WTC11 (cell line): ENCODE measurements at regions not wholly inside any gene's neighbourhood (a gene's known extent, or its start where the extent isn't known, plus 50 kb on each side); places are given as distances from the start of the nearest gene placed in this dataset.

Experiments used
- ATAC-seq: fragments of 200-7000 bp; cut with Tn5 transposase; 2 replicates; pipeline ENCODE4 v1.10.0; 2021; ENCODE audit warnings: mild to moderate bottlenecking, moderate library complexity
- CTCF ChIA-PET: fragments of 300-600 bp; sonication (Branson Sonifier 250); formaldehyde crosslinking; loops from one replicate; lab custom pipeline; 2021; ENCODE audit warnings: antibody characterized with exemption; lab: Charles Lee
- POLR2A ChIA-PET: fragments of 350-600 bp; sonication (Branson Sonifier 250); formaldehyde crosslinking; loops from one replicate; lab custom pipeline; 2021; ENCODE audit warnings: antibody characterized with exemption; lab: Charles Lee
- DNase-seq: peaks from one replicate; pipeline ENCODE4 v3.0.0; 2021; ENCODE audit warnings: low spot score
- H3K27ac Mint-ChIP-seq: 2 replicates; pipeline ENCODE4 v1.8.0; 2021; ENCODE audit warnings: mixed read lengths
- H3K27me3 Mint-ChIP-seq: 2 replicates; pipeline ENCODE4 v1.8.0; 2021; ENCODE audit warnings: low read depth, mild to moderate bottlenecking, moderate library complexity, mixed read lengths
- H3K36me3 Mint-ChIP-seq: 2 replicates; pipeline ENCODE4 v1.8.0; 2021; ENCODE audit warnings: mixed read lengths
- H3K4me1 Mint-ChIP-seq: 2 replicates; pipeline ENCODE4 v1.8.0; 2022; ENCODE audit warnings: mixed read lengths
- H3K4me3 Mint-ChIP-seq: 2 replicates; pipeline ENCODE4 v1.8.0; 2021; ENCODE audit warnings: mild to moderate bottlenecking, moderate library complexity, mixed read lengths
- H3K9me3 Mint-ChIP-seq: 2 replicates; pipeline ENCODE4 v1.8.0; 2021; ENCODE audit warnings: mixed read lengths
- CBFB ChIP-seq: sonication (generic); formaldehyde crosslinking; IDR thresholded peaks from 2 replicates; pipeline ENCODE4 v1.8.1; 2022; ENCODE audit warnings: mild to moderate bottlenecking, low read depth, missing genetic modification reagents
- CREB1 ChIP-seq: sonication (generic); formaldehyde crosslinking; IDR thresholded peaks from 2 replicates; pipeline ENCODE4 v1.8.0; 2023; ENCODE audit warnings: mild to moderate bottlenecking, missing genetic modification reagents
- EMX1 ChIP-seq: fragments of 250-450 bp; sonication (Bioruptor Pico); IDR thresholded peaks from 2 replicates; pipeline ENCODE4 v1.8.0; 2021; ENCODE audit warnings: mild to moderate bottlenecking
- ESRRA ChIP-seq: sonication (generic); formaldehyde crosslinking; IDR thresholded peaks from 2 replicates; pipeline ENCODE4 v1.8.1; 2022; ENCODE audit warnings: mild to moderate bottlenecking, missing genetic modification reagents, borderline replicate concordance
- FOXJ3 ChIP-seq: sonication (generic); formaldehyde crosslinking; IDR thresholded peaks from 2 replicates; pipeline ENCODE4 v1.9.0; 2021; ENCODE audit warnings: missing genetic modification reagents, mild to moderate bottlenecking, borderline replicate concordance
- FOXK1 ChIP-seq: sonication (generic); formaldehyde crosslinking; IDR thresholded peaks from 2 replicates; pipeline ENCODE4 v1.8.0; 2022; ENCODE audit warnings: mild to moderate bottlenecking, moderate library complexity, missing genetic modification reagents
- IRF1 ChIP-seq: sonication (generic); formaldehyde crosslinking; IDR thresholded peaks from 2 replicates; pipeline ENCODE4 v1.8.0; 2023; ENCODE audit warnings: missing genetic modification reagents
- IRF2 ChIP-seq: sonication (generic); formaldehyde crosslinking; IDR thresholded peaks from 2 replicates; pipeline ENCODE4 v1.8.0; 2022; ENCODE audit warnings: low read depth, missing genetic modification reagents, borderline replicate concordance
- JUN ChIP-seq: sonication (generic); formaldehyde crosslinking; IDR thresholded peaks from 2 replicates; pipeline ENCODE4 v1.8.0; 2023; ENCODE audit warnings: mild to moderate bottlenecking, missing genetic modification reagents
- NFATC4 ChIP-seq: fragments of 250-450 bp; sonication (Bioruptor Pico); IDR thresholded peaks from 2 replicates; pipeline ENCODE4 v1.9.0; 2021; ENCODE audit warnings: mild to moderate bottlenecking
- NR3C1 ChIP-seq: sonication (generic); formaldehyde crosslinking; conservative IDR thresholded peaks from 2 replicates; pipeline ENCODE4 v1.8.1; 2023; ENCODE audit warnings: low read depth, mild to moderate bottlenecking, missing genetic modification reagents
- PRRX2 ChIP-seq: fragments of 250-450 bp; sonication (Bioruptor Pico); IDR thresholded peaks from 2 replicates; pipeline ENCODE4 v1.8.0; 2021; ENCODE audit warnings: mild to moderate bottlenecking
- SMAD4 ChIP-seq: sonication (generic); formaldehyde crosslinking; IDR thresholded peaks from 2 replicates; pipeline ENCODE4 v1.8.0; 2022; ENCODE audit warnings: mild to moderate bottlenecking, missing genetic modification reagents
- SP1 ChIP-seq: sonication (generic); formaldehyde crosslinking; conservative IDR thresholded peaks from 2 replicates; pipeline ENCODE4 v1.8.1; 2022; ENCODE audit warnings: missing genetic modification reagents
- USF2 ChIP-seq: sonication (generic); formaldehyde crosslinking; IDR thresholded peaks from 2 replicates; pipeline ENCODE4 v1.8.1; 2023; ENCODE audit warnings: mild to moderate bottlenecking, missing genetic modification reagents, moderate library complexity
- ZBTB21 ChIP-seq: sonication (generic); formaldehyde crosslinking; IDR thresholded peaks from 2 replicates; pipeline ENCODE4 v1.8.1; 2023; ENCODE audit warnings: mild to moderate bottlenecking, missing genetic modification reagents, borderline replicate concordance
- ZNF416 ChIP-seq: fragments of 250-450 bp; sonication (Bioruptor Pico); IDR thresholded peaks from 2 replicates; pipeline ENCODE4 v1.9.0; 2021; ENCODE audit warnings: mild to moderate bottlenecking, inconsistent platforms
- TF ChIP-seq, protein P1 (sequence below): sonication (generic); formaldehyde crosslinking; IDR thresholded peaks from 2 replicates; pipeline ENCODE4 v1.8.1; 2022; ENCODE audit warnings: missing genetic modification reagents, borderline replicate concordance
- TF ChIP-seq, protein P2 (sequence below): fragments of 250-450 bp; sonication (Bioruptor Pico); IDR thresholded peaks from 2 replicates; pipeline ENCODE4 v1.9.0; 2021; ENCODE audit warnings: mild to moderate bottlenecking
- TF ChIP-seq, protein P3 (sequence below): sonication (generic); formaldehyde crosslinking; IDR thresholded peaks from 2 replicates; pipeline ENCODE4 v1.8.1; 2023; ENCODE audit warnings: mild to moderate bottlenecking, missing genetic modification reagents
- TF ChIP-seq, protein P4 (sequence below): sonication (generic); formaldehyde crosslinking; IDR thresholded peaks from 2 replicates; pipeline ENCODE4 v1.8.1; 2023; ENCODE audit warnings: mild to moderate bottlenecking, missing genetic modification reagents
- TF ChIP-seq, protein P5 (sequence below): sonication (generic); formaldehyde crosslinking; IDR thresholded peaks from 2 replicates; pipeline ENCODE4 v1.8.0; 2022; ENCODE audit warnings: missing genetic modification reagents

GRCh38 chr2:234187646-234188174 is 137.2 kb downstream of the SPP2 start (continued):
- TF ChIP-seq ZBTB21 (no peak), CREB1 (CRISPR knock-in tag) (no peak)

- no peak overlapping the region for H3K27ac Mint-ChIP-seq
- no peak overlapping the region for H3K4me3 Mint-ChIP-seq
- peaks cover 1% of the 10 kb centered on the region for H3K9me3 Mint-ChIP-seq
- H3K4me1 Mint-ChIP-seq: peaks cover 6% of the 10 kb centered on the region
- ATAC-seq (no peak), DNase-seq (no peak)
- H3K27me3 Mint-ChIP-seq: no peaks in the 10 kb centered on the region; the same call in 1 of the 2 replicates
- peaks cover under 1% of the 10 kb centered on the region; the same call in 1 of the 2 replicates for H3K36me3 Mint-ChIP-seq
- TF ChIP-seq, protein P1, sequence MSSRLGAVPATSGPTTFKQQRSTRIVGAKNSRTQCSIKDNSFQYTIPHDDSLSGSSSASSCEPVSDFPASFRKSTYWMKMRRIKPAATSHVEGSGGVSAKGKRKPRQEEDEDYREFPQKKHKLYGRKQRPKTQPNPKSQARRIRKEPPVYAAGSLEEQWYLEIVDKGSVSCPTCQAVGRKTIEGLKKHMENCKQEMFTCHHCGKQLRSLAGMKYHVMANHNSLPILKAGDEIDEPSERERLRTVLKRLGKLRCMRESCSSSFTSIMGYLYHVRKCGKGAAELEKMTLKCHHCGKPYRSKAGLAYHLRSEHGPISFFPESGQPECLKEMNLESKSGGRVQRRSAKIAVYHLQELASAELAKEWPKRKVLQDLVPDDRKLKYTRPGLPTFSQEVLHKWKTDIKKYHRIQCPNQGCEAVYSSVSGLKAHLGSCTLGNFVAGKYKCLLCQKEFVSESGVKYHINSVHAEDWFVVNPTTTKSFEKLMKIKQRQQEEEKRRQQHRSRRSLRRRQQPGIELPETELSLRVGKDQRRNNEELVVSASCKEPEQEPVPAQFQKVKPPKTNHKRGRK (CRISPR knock-in tag): no peak
- no peak for TF ChIP-seq ZNF416
- no peak for TF ChIP-seq ESRRA (CRISPR knock-in tag)
- no peak for TF ChIP-seq JUN
- no peak for TF ChIP-seq CBFB (CRISPR knock-in tag)
- TF ChIP-seq FOXJ3 (CRISPR knock-in tag): no peak
- TF ChIP-seq USF2: no peak
- TF ChIP-seq SMAD4 (CRISPR knock-in tag): no peak
- TF ChIP-seq, protein P2, sequence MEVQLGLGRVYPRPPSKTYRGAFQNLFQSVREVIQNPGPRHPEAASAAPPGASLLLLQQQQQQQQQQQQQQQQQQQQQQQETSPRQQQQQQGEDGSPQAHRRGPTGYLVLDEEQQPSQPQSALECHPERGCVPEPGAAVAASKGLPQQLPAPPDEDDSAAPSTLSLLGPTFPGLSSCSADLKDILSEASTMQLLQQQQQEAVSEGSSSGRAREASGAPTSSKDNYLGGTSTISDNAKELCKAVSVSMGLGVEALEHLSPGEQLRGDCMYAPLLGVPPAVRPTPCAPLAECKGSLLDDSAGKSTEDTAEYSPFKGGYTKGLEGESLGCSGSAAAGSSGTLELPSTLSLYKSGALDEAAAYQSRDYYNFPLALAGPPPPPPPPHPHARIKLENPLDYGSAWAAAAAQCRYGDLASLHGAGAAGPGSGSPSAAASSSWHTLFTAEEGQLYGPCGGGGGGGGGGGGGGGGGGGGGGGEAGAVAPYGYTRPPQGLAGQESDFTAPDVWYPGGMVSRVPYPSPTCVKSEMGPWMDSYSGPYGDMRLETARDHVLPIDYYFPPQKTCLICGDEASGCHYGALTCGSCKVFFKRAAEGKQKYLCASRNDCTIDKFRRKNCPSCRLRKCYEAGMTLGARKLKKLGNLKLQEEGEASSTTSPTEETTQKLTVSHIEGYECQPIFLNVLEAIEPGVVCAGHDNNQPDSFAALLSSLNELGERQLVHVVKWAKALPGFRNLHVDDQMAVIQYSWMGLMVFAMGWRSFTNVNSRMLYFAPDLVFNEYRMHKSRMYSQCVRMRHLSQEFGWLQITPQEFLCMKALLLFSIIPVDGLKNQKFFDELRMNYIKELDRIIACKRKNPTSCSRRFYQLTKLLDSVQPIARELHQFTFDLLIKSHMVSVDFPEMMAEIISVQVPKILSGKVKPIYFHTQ (CRISPR knock-in tag): no peak
- TF ChIP-seq PRRX2 (CRISPR knock-in tag): no peak
- no peak for TF ChIP-seq IRF2 (CRISPR knock-in tag)
- no peak for TF ChIP-seq EMX1
- TF ChIP-seq FOXK1 (CRISPR knock-in tag): no peak
- TF ChIP-seq ZBTB21: no peak
- POLR2A ChIA-PET: no interaction called here
- CTCF ChIA-PET: no interaction called here
These were observed 130.6 kb downstream of the SPP2 start for GRCh38 chr2:234181121-234181520.

- no peaks in the 10 kb centered on the region for H3K36me3 Mint-ChIP-seq
- H3K4me1 Mint-ChIP-seq: peaks cover 6% of the 10 kb centered on the region
- ChIA-PET CTCF (no interaction called here), POLR2A (no interaction called here)
- H3K27me3 Mint-ChIP-seq: no peaks in the 10 kb centered on the region; the same call in 1 of the 2 replicates
- ATAC-seq (no peak), DNase-seq (no peak)
- H3K27ac Mint-ChIP-seq: no peak overlapping the region
- no peak overlapping the region for H3K4me3 Mint-ChIP-seq
- H3K9me3 Mint-ChIP-seq: peaks cover 5% of the 10 kb centered on the region
- TF ChIP-seq ESRRA (CRISPR knock-in tag) (no peak), IRF2 (CRISPR knock-in tag) (no peak), SP1 (no peak), IRF1 (no peak), NR3C1 (CRISPR knock-in tag) (no peak), NFATC4 (CRISPR knock-in tag) (no peak)
- TF ChIP-seq, protein P3, sequence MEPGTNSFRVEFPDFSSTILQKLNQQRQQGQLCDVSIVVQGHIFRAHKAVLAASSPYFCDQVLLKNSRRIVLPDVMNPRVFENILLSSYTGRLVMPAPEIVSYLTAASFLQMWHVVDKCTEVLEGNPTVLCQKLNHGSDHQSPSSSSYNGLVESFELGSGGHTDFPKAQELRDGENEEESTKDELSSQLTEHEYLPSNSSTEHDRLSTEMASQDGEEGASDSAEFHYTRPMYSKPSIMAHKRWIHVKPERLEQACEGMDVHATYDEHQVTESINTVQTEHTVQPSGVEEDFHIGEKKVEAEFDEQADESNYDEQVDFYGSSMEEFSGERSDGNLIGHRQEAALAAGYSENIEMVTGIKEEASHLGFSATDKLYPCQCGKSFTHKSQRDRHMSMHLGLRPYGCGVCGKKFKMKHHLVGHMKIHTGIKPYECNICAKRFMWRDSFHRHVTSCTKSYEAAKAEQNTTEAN (CRISPR knock-in tag): no peak
- TF ChIP-seq, protein P4, sequence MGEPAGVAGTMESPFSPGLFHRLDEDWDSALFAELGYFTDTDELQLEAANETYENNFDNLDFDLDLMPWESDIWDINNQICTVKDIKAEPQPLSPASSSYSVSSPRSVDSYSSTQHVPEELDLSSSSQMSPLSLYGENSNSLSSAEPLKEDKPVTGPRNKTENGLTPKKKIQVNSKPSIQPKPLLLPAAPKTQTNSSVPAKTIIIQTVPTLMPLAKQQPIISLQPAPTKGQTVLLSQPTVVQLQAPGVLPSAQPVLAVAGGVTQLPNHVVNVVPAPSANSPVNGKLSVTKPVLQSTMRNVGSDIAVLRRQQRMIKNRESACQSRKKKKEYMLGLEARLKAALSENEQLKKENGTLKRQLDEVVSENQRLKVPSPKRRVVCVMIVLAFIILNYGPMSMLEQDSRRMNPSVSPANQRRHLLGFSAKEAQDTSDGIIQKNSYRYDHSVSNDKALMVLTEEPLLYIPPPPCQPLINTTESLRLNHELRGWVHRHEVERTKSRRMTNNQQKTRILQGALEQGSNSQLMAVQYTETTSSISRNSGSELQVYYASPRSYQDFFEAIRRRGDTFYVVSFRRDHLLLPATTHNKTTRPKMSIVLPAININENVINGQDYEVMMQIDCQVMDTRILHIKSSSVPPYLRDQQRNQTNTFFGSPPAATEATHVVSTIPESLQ (CRISPR knock-in tag): no peak
- TF ChIP-seq, protein P5, sequence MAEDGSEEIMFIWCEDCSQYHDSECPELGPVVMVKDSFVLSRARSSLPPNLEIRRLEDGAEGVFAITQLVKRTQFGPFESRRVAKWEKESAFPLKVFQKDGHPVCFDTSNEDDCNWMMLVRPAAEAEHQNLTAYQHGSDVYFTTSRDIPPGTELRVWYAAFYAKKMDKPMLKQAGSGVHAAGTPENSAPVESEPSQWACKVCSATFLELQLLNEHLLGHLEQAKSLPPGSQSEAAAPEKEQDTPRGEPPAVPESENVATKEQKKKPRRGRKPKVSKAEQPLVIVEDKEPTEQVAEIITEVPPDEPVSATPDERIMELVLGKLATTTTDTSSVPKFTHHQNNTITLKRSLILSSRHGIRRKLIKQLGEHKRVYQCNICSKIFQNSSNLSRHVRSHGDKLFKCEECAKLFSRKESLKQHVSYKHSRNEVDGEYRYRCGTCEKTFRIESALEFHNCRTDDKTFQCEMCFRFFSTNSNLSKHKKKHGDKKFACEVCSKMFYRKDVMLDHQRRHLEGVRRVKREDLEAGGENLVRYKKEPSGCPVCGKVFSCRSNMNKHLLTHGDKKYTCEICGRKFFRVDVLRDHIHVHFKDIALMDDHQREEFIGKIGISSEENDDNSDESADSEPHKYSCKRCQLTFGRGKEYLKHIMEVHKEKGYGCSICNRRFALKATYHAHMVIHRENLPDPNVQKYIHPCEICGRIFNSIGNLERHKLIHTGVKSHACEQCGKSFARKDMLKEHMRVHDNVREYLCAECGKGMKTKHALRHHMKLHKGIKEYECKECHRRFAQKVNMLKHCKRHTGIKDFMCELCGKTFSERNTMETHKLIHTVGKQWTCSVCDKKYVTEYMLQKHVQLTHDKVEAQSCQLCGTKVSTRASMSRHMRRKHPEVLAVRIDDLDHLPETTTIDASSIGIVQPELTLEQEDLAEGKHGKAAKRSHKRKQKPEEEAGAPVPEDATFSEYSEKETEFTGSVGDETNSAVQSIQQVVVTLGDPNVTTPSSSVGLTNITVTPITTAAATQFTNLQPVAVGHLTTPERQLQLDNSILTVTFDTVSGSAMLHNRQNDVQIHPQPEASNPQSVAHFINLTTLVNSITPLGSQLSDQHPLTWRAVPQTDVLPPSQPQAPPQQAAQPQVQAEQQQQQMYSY (CRISPR knock-in tag): no peak
These were observed 128.5 kb downstream of the SPP2 start for GRCh38 chr2:234179031-234179363.
